ENCODE measurements at regions not wholly inside any gene's neighbourhood (a gene's known extent, or its start where the extent isn't known, plus 50 kb on each side); places are given as distances from the start of the nearest gene placed in this dataset.

DNA sequence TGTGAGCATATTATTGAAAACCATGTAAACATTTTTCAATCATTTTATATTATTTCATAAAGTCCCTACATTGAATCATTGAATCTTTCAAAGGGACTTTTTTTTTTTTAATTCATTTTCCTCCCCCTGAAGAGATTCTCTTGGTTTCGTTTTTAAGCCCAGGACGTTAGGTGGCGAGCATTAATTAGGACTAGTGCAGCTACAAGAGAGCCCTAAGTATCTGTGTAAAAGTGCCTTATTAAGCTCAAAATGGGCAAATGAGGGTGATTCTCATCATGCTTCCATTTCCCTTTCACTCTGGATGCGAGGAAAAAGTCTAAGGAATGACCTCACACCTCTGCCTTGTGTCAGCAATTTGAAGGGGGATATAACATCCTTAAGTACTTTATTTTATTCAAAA lies 517.9 kb upstream of the ITGA1 start:
- TF ChIP-seq CTCF (conservative IDR thresholded peaks at IDR 0.05; ENCODE audit: low read depth, low read length) (no peak), EZH2 (IDR thresholded peaks at IDR 0.05; ENCODE audit: low read length, unreplicated experiment) (no peak), EZH2phosphoT487 (IDR thresholded peaks at IDR 0.05; ENCODE audit: borderline replicate concordance, low read length) (no peak)

All from PC-3 (cell line).